ENCODE measurements at regions not wholly inside any gene's neighbourhood (a gene's known extent, or its start where the extent isn't known, plus 50 kb on each side); places are given as distances from the start of the nearest gene placed in this dataset.

DNA sequence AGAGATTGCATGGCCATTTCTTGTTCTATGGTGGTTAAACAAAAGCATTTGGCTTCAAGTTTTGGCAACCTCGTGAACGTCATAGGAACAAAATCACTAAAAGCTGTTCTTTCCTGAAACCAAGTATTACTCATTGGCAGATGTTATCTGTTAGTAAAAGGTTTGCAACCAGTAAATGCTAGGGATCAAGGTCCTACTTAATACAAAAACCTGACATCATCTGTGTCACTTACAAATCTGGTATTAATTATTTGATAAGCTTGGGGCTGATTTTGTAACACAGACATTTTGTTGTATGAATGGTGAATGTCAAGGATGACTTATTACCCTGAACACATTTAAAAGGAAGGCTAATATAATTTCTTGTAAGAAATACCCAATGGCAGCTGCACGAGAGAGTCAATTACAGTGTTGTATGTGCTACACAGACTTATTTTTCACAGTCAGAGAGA lies 486.4 kb upstream of the ZNF608 start:
- TF ChIP-seq YY1 (IDR thresholded peaks at IDR 0.05; ENCODE audit: insufficient read depth, insufficient read length) (no peak), ZNF274 (IDR thresholded peaks at IDR 0.05; ENCODE audit: low read depth, low read length) (no peak)
